Ovary (tissue), 7 donors: ENCODE measurements at regions not wholly inside any gene's neighbourhood (a gene's known extent, or its start where the extent isn't known, plus 50 kb on each side); places are given as distances from the start of the nearest gene placed in this dataset.

Source experiments
- DNase-seq, 5 donors: peaks; one replicate each; pipeline ENCODE4 v3.0.0-alpha.2; 2019 to 2020
- H3K27ac ChIP-seq, 2 donors: fragments of 200-600 bp; one replicate each; pipeline versions ENCODE4 v1.5.1 to v1.8.0; 2019 to 2022
- H3K27me3 ChIP-seq: fragments of 200-600 bp; one replicate; pipeline ENCODE4 v1.8.0; 2022
- H3K36me3 ChIP-seq: fragments of 200-600 bp; sonication (generic); one replicate; pipeline ENCODE4 v1.5.1; 2019
- H3K4me1 ChIP-seq: one replicate; pipeline ENCODE4 v1.8.1; 2013; ENCODE audit warnings: mild to moderate bottlenecking, moderate library complexity; ENCODE audit not compliant: insufficient read depth
- H3K4me3 ChIP-seq: fragments of 200-600 bp; sonication (generic); one replicate; pipeline ENCODE4 v1.5.1; 2017
- H3K9me3 ChIP-seq, 2 donors: fragments of 200-600 bp in 1 of 2; sonication (generic) in 1 of 2; one replicate each; pipeline versions ENCODE4 v1.5.1 to v1.8.1; 2013 to 2019; ENCODE audit warnings: mild to moderate bottlenecking in 1 of 2, moderate library complexity in 1 of 2
- CTCF ChIP-seq, 3 donors: fragments of 450-650 bp in 2 of 3; fragments of 200-600 bp in 1 of 3; IDR thresholded peaks; one replicate each; pipeline versions ENCODE4 v1.5.1 to v1.8.0; 2016 to 2022; ENCODE audit warnings: antibody characterized with exemption in 3 of 3, mild to moderate bottlenecking in 1 of 3
- EP300 ChIP-seq: sonication (generic); formaldehyde crosslinking; IDR thresholded peaks from one replicate; pipeline ENCODE4 v1.6.1; 2017; ENCODE audit warnings: antibody characterized with exemption
- POLR2A ChIP-seq: fragments of 450-650 bp; IDR thresholded peaks from one replicate; pipeline ENCODE4 v1.6.1; 2017; ENCODE audit warnings: antibody characterized with exemption, mild to moderate bottlenecking, moderate library complexity
- WGBS, 3 donors: extraction: QIAGEN DNeasy Blood & Tissue Kit in 1 of 3; methylation state at CpG; one replicate each; pipeline versions ENCODE4 v1.1.5 to v1.1.7; 2013 to 2017; 5-methylcytosine and 5-hydroxymethylcytosine counted together
- intact Hi-C, 4 donors: fragments of 100-400 bp; cut with DNase I; formaldehyde crosslinking; loops; one replicate each; pipeline versions ENCODE4 v1.11.0 to v1.15.1; 2022 to 2023
- donor health status: DM: no; HTN: no; CAD: no; lungs with moderate emphysema.
- donor health status: DM: no; HTN: no; CAD: no.
- donor health status: Bipolar disorder and iron deficiency.
- donor health status: DM: no; HTN: no; CAD: no.
- donor health status: DM: yes; HTN: yes; CAD: no.

DNA sequence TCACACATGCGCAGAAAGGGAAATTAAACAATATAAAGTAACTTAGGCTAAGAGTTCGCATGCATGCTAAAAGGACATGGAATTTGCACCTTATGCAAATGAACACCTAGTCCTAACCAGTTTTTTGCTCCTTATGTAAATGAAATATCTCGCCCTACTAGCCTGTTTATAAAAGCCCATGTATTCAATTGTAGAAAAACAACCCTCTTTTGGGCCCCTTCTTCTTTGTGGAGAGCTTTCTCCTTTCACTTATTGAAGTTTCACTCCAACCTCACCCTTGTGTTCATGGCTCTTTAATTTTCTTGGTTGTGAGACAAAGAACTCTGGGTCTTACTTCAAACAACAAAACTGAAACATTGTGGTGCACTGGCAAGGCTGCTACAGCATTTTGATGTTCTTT, 333.4 kb upstream of the ATXN7L3B start:
- WGBS, 3 donors = 85 to 89% (median 86%) methylated on average over 3 of the region's 3 CpGs
- no peak for DNase-seq
- H3K9me3 ChIP-seq = no peaks in the 10 kb centered on the region
- H3K36me3 ChIP-seq = no peaks in the 10 kb centered on the region
- H3K4me3 ChIP-seq = no peak overlapping the region
- H3K27ac ChIP-seq = no peak overlapping the region
- intact Hi-C loops = no loop called here
- no peaks in the 10 kb centered on the region for H3K4me1 ChIP-seq
- H3K27me3 ChIP-seq = no peaks in the 10 kb centered on the region
- no peak for TF ChIP-seq EP300
- TF ChIP-seq CTCF (IDR thresholded peaks at IDR 0.05) = no peak
- TF ChIP-seq POLR2A = no peak

GRCh38 chr12:74227846-74228545, 309.6 kb upstream of the ATXN7L3B start:
- intact Hi-C loops = no loop called here
- H3K27me3 ChIP-seq = no peaks in the 10 kb centered on the region

DNA sequence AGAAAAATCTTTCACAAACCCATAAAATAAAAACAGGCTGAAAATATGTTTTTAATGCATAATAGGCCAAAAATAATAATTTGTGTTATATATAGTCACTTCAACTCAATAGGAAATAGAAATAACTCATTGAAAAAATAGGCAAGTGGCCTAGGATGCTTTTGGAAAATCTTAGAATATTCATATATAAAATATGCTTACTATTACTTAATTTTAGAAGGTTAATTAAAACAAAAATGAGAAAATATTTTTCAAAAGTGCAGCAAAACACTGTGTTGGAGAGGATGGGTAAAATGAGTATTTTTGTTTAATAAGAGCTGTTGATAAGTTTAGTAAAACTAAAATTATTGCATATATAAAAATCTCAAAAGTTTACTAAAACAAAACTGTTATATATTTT, 308.0 kb upstream of the ATXN7L3B start:
- no peaks in the 10 kb centered on the region for H3K27me3 ChIP-seq
- TF ChIP-seq EP300 = no peak
- no peak for TF ChIP-seq CTCF (IDR thresholded peaks at IDR 0.05)
- no peak for TF ChIP-seq POLR2A
- no peak for DNase-seq
- no peaks in the 10 kb centered on the region for H3K36me3 ChIP-seq
- H3K27ac ChIP-seq = no peak overlapping the region
- no peak overlapping the region for H3K4me3 ChIP-seq
- H3K4me1 ChIP-seq = no peaks in the 10 kb centered on the region
- H3K9me3 ChIP-seq = no peaks in the 10 kb centered on the region
- intact Hi-C loops = no loop called here

More at GRCh38 chr12:74227846-74228545, 309.6 kb upstream of the ATXN7L3B start:
- DNase-seq = no peak
- no peaks in the 10 kb centered on the region for H3K4me1 ChIP-seq
- H3K36me3 ChIP-seq = no peaks in the 10 kb centered on the region
- WGBS, 3 donors = 82 to 88% (median 82%) methylated on average over 3 of the region's 3 CpGs
- no peak overlapping the region for H3K27ac ChIP-seq
- no peak overlapping the region for H3K4me3 ChIP-seq
- no peaks in the 10 kb centered on the region for H3K9me3 ChIP-seq
- no peak for TF ChIP-seq POLR2A
- TF ChIP-seq CTCF (IDR thresholded peaks at IDR 0.05) = no peak
- TF ChIP-seq EP300 = no peak

DNA sequence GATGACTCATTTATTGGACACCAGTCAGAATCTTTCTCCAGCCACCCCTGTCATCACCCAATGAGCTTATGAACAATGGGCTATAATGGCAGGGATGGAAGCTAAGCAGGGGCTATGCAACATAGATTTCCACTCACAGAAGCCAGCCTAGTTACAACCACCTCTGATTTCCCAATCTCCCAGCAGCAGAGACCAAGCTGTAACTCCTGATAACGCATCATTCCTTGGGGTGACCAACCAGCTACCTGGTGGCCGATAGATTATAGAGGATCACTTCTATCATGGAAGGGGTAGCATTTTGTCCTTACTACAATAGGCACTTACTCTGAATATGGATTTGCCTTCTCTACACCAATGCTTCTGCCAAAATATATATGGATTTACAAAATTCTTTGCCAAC, 302.3 kb upstream of the ATXN7L3B start:
- Histone ChIP-seq H3K4me1 (no peaks in the 10 kb centered on the region), H3K27ac (no peak overlapping the region), H3K4me3 (no peak overlapping the region), H3K27me3 (no peaks in the 10 kb centered on the region), H3K9me3 (no peaks in the 10 kb centered on the region), H3K36me3 (no peaks in the 10 kb centered on the region)
- WGBS, 3 donors = 91 to 98% (median 94%) methylated on average over 2 of the region's 2 CpGs
- no peak for TF ChIP-seq EP300
- TF ChIP-seq CTCF (IDR thresholded peaks at IDR 0.05) = no peak
- no peak for TF ChIP-seq POLR2A
- intact Hi-C loops = no loop called here
- no peak for DNase-seq
